Ectodermal cell (in vitro differentiated cells): ENCODE measurements at regions not wholly inside any gene's neighbourhood (a gene's known extent, or its start where the extent isn't known, plus 50 kb on each side); places are given as distances from the start of the nearest gene placed in this dataset.

Source experiments
- H3K27ac ChIP-seq: 2 replicates; pipeline ENCODE4 v1.7.0; 2013; ENCODE audit warnings: mild to moderate bottlenecking, low read depth, low read length; ENCODE audit not compliant: insufficient read depth, poor library complexity, severe bottlenecking
- H3K27me3 ChIP-seq: 2 replicates; pipeline ENCODE4 v1.7.0; 2013; ENCODE audit warnings: mild to moderate bottlenecking, low read length; ENCODE audit not compliant: insufficient read depth, control insufficient read depth, poor library complexity, severe bottlenecking
- H3K36me3 ChIP-seq: one replicate; pipeline ENCODE4 v1.7.0; 2013; ENCODE audit warnings: low read length; ENCODE audit not compliant: control insufficient read depth, insufficient read depth
- H3K4me1 ChIP-seq: one replicate; pipeline ENCODE4 v1.7.0; 2013; ENCODE audit warnings: low read length; ENCODE audit not compliant: control insufficient read depth, insufficient read depth
- H3K4me3 ChIP-seq: 2 replicates; pipeline ENCODE4 v1.7.0; 2013; ENCODE audit warnings: low read depth, low read length, control low read depth; ENCODE audit not compliant: insufficient read depth
- H3K9me3 ChIP-seq: 2 replicates; pipeline ENCODE4 v1.7.0; 2013; ENCODE audit warnings: mild to moderate bottlenecking, low read length, moderate library complexity; ENCODE audit not compliant: control insufficient read depth
- WGBS, 2 experiments: methylation state at CpG; one replicate each; pipeline ENCODE4 v1.1.7; 2013; ENCODE audit warnings: missing lambda C conversion rate in 2 of 2; 5-methylcytosine and 5-hydroxymethylcytosine counted together

GRCh38 chr13:63129995-63130394 is 1714.3 kb upstream of the PCDH20 start:
- no peaks in the 10 kb centered on the region for H3K27me3 ChIP-seq
- no peaks in the 10 kb centered on the region for H3K36me3 ChIP-seq
- H3K4me3 ChIP-seq, result no peak overlapping the region
- H3K4me1 ChIP-seq, result no peaks in the 10 kb centered on the region
- H3K27ac ChIP-seq, result no peak overlapping the region
- H3K9me3 ChIP-seq, result no peaks in the 10 kb centered on the region

GRCh38 chr13:63128716-63129115 is 1713.1 kb upstream of the PCDH20 start:
- 93 to 100% methylated on average over 1 to 2 of the region's 2 CpGs for WGBS, 2 experiments
- no peaks in the 10 kb centered on the region for H3K36me3 ChIP-seq
- no peak overlapping the region for H3K27ac ChIP-seq
- H3K9me3 ChIP-seq, result no peaks in the 10 kb centered on the region
- no peaks in the 10 kb centered on the region for H3K27me3 ChIP-seq
- H3K4me1 ChIP-seq, result no peaks in the 10 kb centered on the region
- H3K4me3 ChIP-seq, result no peak overlapping the region

GRCh38 chr13:63124863-63125262 is 1709.2 kb upstream of the PCDH20 start:
- WGBS, 2 experiments, result 86% methylated on average over 1 of the region's 1 CpG; no CpG with 5 or more reads in 1 of the 2 experiments
- Histone ChIP-seq H3K4me3 (no peak overlapping the region), H3K9me3 (no peaks in the 10 kb centered on the region), H3K27me3 (no peaks in the 10 kb centered on the region), H3K27ac (no peak overlapping the region), H3K36me3 (no peaks in the 10 kb centered on the region), H3K4me1 (no peaks in the 10 kb centered on the region)

- H3K27ac ChIP-seq, result no peak overlapping the region
- WGBS, 2 experiments, result 100% methylated on average over 1 of the region's 2 CpGs; no CpG with 5 or more reads in 1 of the 2 experiments
- H3K27me3 ChIP-seq, result no peaks in the 10 kb centered on the region
- no peaks in the 10 kb centered on the region for H3K4me1 ChIP-seq
- H3K36me3 ChIP-seq, result no peaks in the 10 kb centered on the region
- H3K4me3 ChIP-seq, result no peak overlapping the region
- H3K9me3 ChIP-seq, result no peaks in the 10 kb centered on the region
Observed at GRCh38 chr13:63120883-63121282, 1705.2 kb upstream of the PCDH20 start.

GRCh38 chr13:63117710-63118109 is 1702.1 kb upstream of the PCDH20 start:
- no peaks in the 10 kb centered on the region for H3K36me3 ChIP-seq
- no peak overlapping the region for H3K27ac ChIP-seq
- H3K27me3 ChIP-seq, result no peaks in the 10 kb centered on the region
- WGBS, 2 experiments, result 91 to 99% methylated on average over 15 of the region's 15 CpGs
- H3K9me3 ChIP-seq, result no peaks in the 10 kb centered on the region
- H3K4me3 ChIP-seq, result no peak overlapping the region
- no peaks in the 10 kb centered on the region for H3K4me1 ChIP-seq

- no peaks in the 10 kb centered on the region for H3K9me3 ChIP-seq
- no peaks in the 10 kb centered on the region for H3K27me3 ChIP-seq
- no peak overlapping the region for H3K27ac ChIP-seq
- H3K4me3 ChIP-seq, result no peak overlapping the region
- no peaks in the 10 kb centered on the region for H3K36me3 ChIP-seq
- WGBS, 2 experiments, result 100% methylated on average over 2 of the region's 2 CpGs; no CpG with 5 or more reads in 1 of the 2 experiments
- no peaks in the 10 kb centered on the region for H3K4me1 ChIP-seq
Observed at GRCh38 chr13:63112799-63113395, 1697.2 kb upstream of the PCDH20 start.

GRCh38 chr13:63110466-63110865 is 1694.8 kb upstream of the PCDH20 start:
- Histone ChIP-seq H3K4me3 (no peak overlapping the region), H3K27me3 (no peaks in the 10 kb centered on the region), H3K36me3 (no peaks in the 10 kb centered on the region), H3K4me1 (no peaks in the 10 kb centered on the region), H3K9me3 (no peaks in the 10 kb centered on the region), H3K27ac (no peak overlapping the region)
- 100% methylated on average over 1 of the region's 1 CpG for WGBS, 2 experiments

GRCh38 chr13:63107179-63107943 is 1691.7 kb upstream of the PCDH20 start:
- no peaks in the 10 kb centered on the region for H3K4me1 ChIP-seq
- H3K27ac ChIP-seq, result no peak overlapping the region
- no peak overlapping the region for H3K4me3 ChIP-seq
- no peaks in the 10 kb centered on the region for H3K36me3 ChIP-seq
- 95 to 98% methylated on average over 5 of the region's 5 CpGs for WGBS, 2 experiments
- H3K9me3 ChIP-seq, result no peaks in the 10 kb centered on the region
- no peaks in the 10 kb centered on the region for H3K27me3 ChIP-seq

- no peaks in the 10 kb centered on the region for H3K9me3 ChIP-seq
- no peaks in the 10 kb centered on the region for H3K4me1 ChIP-seq
- H3K4me3 ChIP-seq, result no peak overlapping the region
- no peak overlapping the region for H3K27ac ChIP-seq
- no peaks in the 10 kb centered on the region for H3K27me3 ChIP-seq
- H3K36me3 ChIP-seq, result no peaks in the 10 kb centered on the region
- 94 to 96% methylated on average over 1 of the region's 1 CpG for WGBS, 2 experiments
Observed at GRCh38 chr13:63094717-63095116, 1679.1 kb upstream of the PCDH20 start.

GRCh38 chr13:63093907-63094469 is 1678.3 kb upstream of the PCDH20 start:
- Histone ChIP-seq H3K27ac (no peak overlapping the region), H3K36me3 (no peaks in the 10 kb centered on the region), H3K4me1 (no peaks in the 10 kb centered on the region), H3K9me3 (no peaks in the 10 kb centered on the region), H3K4me3 (no peak overlapping the region), H3K27me3 (no peaks in the 10 kb centered on the region)
